ENCODE measurements at regions not wholly inside any gene's neighbourhood (a gene's known extent, or its start where the extent isn't known, plus 50 kb on each side); places are given as distances from the start of the nearest gene placed in this dataset.

- no peak for TF ChIP-seq RBBP5 (IDR thresholded peaks at IDR 0.05; ENCODE audit: borderline replicate concordance, low read depth, low read length)
- TF ChIP-seq SIRT6 (IDR thresholded peaks at IDR 0.05; ENCODE audit: low read length) = no peak
- no peak for TF ChIP-seq HDAC2 (IDR thresholded peaks at IDR 0.05; ENCODE audit: borderline replicate concordance in 1 of 2, low read depth in 2 of 2, low read length in 2 of 2)
- TF ChIP-seq CTBP2 (IDR thresholded peaks at IDR 0.05; ENCODE audit: borderline replicate concordance, insufficient read depth, insufficient read length, low read length) = no peak
- no peak for TF ChIP-seq FOSL1 (IDR thresholded peaks at IDR 0.05; ENCODE audit: insufficient read depth, low read depth, low read length)
- TF ChIP-seq POLR2AphosphoS5 (IDR thresholded peaks at IDR 0.05; ENCODE audit: low read depth, low read length) = no peak
- no peak for TF ChIP-seq YY1 (IDR thresholded peaks at IDR 0.05; ENCODE audit: low read depth, low read length)
- TF ChIP-seq GTF2F1 (IDR thresholded peaks at IDR 0.05; ENCODE audit: borderline replicate concordance, low read depth, low read length) = no peak
- no peak for TF ChIP-seq NRF1 (IDR thresholded peaks at IDR 0.05; ENCODE audit: low read depth, low read length)
Measured at GRCh38 chr21:41092312-41092711, 75.6 kb upstream of the BACE2 start (continued).

All from H1 (cell line).